HG03432 (cell line): ENCODE measurements at regions not wholly inside any gene's neighbourhood (a gene's known extent, or its start where the extent isn't known, plus 50 kb on each side); places are given as distances from the start of the nearest gene placed in this dataset.
"Not testable (repeated sequence)": the region's sequence is repeated elsewhere in the genome, so short reads cannot be mapped to it uniquely, and the experiment has no call there.

Source experiments
- ATAC-seq: cut with Tn5 transposase; IDR thresholded peaks from one replicate; pipeline ENCODE4 v1.9.1; 2021; ENCODE audit warnings: mild to moderate bottlenecking, moderate library complexity; ENCODE audit not compliant: unreplicated experiment

- ATAC-seq, result no peak
Measured at GRCh38 chr6:158920311-158920905, 79.6 kb downstream of the RSPH3 start.

GRCh38 chr6:158919865-158920264, 80.1 kb downstream of the RSPH3 start:
- no peak for ATAC-seq

GRCh38 chr6:158916617-158917016, 83.4 kb downstream of the RSPH3 start:
- ATAC-seq, result no peak

- ATAC-seq, result no peak
Measured at GRCh38 chr6:158914923-158915322, 85.1 kb downstream of the RSPH3 start.

GRCh38 chr6:158913580-158913979, 86.4 kb downstream of the RSPH3 start:
- no peak for ATAC-seq

GRCh38 chr6:158912655-158913054, 87.3 kb downstream of the RSPH3 start:
- no peak for ATAC-seq

GRCh38 chr6:158911746-158912480, 88.1 kb downstream of the RSPH3 start:
- peak; percentile 61 for ATAC-seq

- ATAC-seq, result peak; percentile 71
Measured at GRCh38 chr6:158910484-158911440, 89.2 kb downstream of the RSPH3 start.

GRCh38 chr6:158909938-158910337, 90.1 kb downstream of the RSPH3 start:
- ATAC-seq, result no peak

GRCh38 chr6:158908606-158909005, 89.4 kb upstream of the EZR start:
- no peak for ATAC-seq

GRCh38 chr6:158907931-158908330, 88.8 kb upstream of the EZR start:
- no peak for ATAC-seq

GRCh38 chr6:158906926-158907325, 87.8 kb upstream of the EZR start:
- ATAC-seq, result no peak

- no peak for ATAC-seq
Measured at GRCh38 chr6:158905277-158905676, 86.1 kb upstream of the EZR start.

- no peak for ATAC-seq
Measured at GRCh38 chr6:158903801-158904200, 84.6 kb upstream of the EZR start.

- no peak for ATAC-seq
Measured at GRCh38 chr6:158900663-158901312, 81.6 kb upstream of the EZR start.

- no peak for ATAC-seq
Measured at GRCh38 chr6:158897236-158897635, 78.1 kb upstream of the EZR start.

GRCh38 chr6:158895661-158896060, 76.5 kb upstream of the EZR start:
- ATAC-seq, result no peak

- ATAC-seq, result no peak
Measured at GRCh38 chr6:158894193-158894592, 75.0 kb upstream of the EZR start.

- ATAC-seq, result no peak
Measured at GRCh38 chr6:158892266-158892665, 73.1 kb upstream of the EZR start.

- not testable (repeated sequence) for ATAC-seq
Measured at GRCh38 chr6:158891560-158891959, 72.4 kb upstream of the EZR start.

- ATAC-seq, result not testable (repeated sequence)
Measured at GRCh38 chr6:158888171-158888570, 69.0 kb upstream of the EZR start.
